ENCODE measurements at regions not wholly inside any gene's neighbourhood (a gene's known extent, or its start where the extent isn't known, plus 50 kb on each side); places are given as distances from the start of the nearest gene placed in this dataset.

GRCh38 chr5:89473196-89473595 is 590.2 kb upstream of the MEF2C start:
- DNase-seq (no peak), FAIRE-seq (no peak)
- Histone ChIP-seq H3K4me1 (ENCODE audit: control insufficient read depth in 2 of 3, insufficient read depth in 2 of 3, low read depth in 1 of 3, low read length in 3 of 3) (no peaks in the 10 kb centered on the region), H3K9me3 (ENCODE audit: control insufficient read depth in 2 of 3, insufficient read depth in 1 of 3, low read length in 3 of 3) (no peaks in the 10 kb centered on the region), H3K36me3 (ENCODE audit: control insufficient read depth in 2 of 3, insufficient read depth in 3 of 3, low read length in 3 of 3) (no peaks in the 10 kb centered on the region), H3K9ac (ENCODE audit: low read length in 3 of 3) (no peak overlapping the region), H3K27me3 (ENCODE audit: control insufficient read depth, insufficient read depth, low read length) (no peaks in the 10 kb centered on the region), H3K4me3 (ENCODE audit: low read length in 3 of 3) (no peak overlapping the region), H3K27ac (ENCODE audit: low read depth in 2 of 2, low read length in 2 of 2) (no peak overlapping the region)
- intact Hi-C loops (cut with DNase I), result no loop called here
- no peak for TF ChIP-seq CTCF (IDR thresholded peaks at IDR 0.05; ENCODE audit: borderline replicate concordance, extremely low read depth, insufficient read depth)

GRCh38 chr5:89471541-89471940 is 588.6 kb upstream of the MEF2C start:
- H3K36me3 ChIP-seq (ENCODE audit: control insufficient read depth in 2 of 3, insufficient read depth in 3 of 3, low read length in 3 of 3), result no peaks in the 10 kb centered on the region
- intact Hi-C loops (cut with DNase I), result no loop called here
- no peak overlapping the region for H3K9ac ChIP-seq (ENCODE audit: low read length in 3 of 3)
- no peak for FAIRE-seq
- H3K27me3 ChIP-seq (ENCODE audit: control insufficient read depth, insufficient read depth, low read length), result no peaks in the 10 kb centered on the region
- H3K9me3 ChIP-seq (ENCODE audit: control insufficient read depth in 2 of 3, insufficient read depth in 1 of 3, low read length in 3 of 3), result no peaks in the 10 kb centered on the region
- H3K4me1 ChIP-seq (ENCODE audit: control insufficient read depth in 2 of 3, insufficient read depth in 2 of 3, low read depth in 1 of 3, low read length in 3 of 3), result no peaks in the 10 kb centered on the region
- no peak for DNase-seq
- TF ChIP-seq CTCF (IDR thresholded peaks at IDR 0.05; ENCODE audit: borderline replicate concordance, extremely low read depth, insufficient read depth), result no peak
- no peak overlapping the region for H3K27ac ChIP-seq (ENCODE audit: low read depth in 2 of 2, low read length in 2 of 2)
- H3K4me3 ChIP-seq (ENCODE audit: low read length in 3 of 3), result no peak overlapping the region

- H3K36me3 ChIP-seq (ENCODE audit: control insufficient read depth in 2 of 3, insufficient read depth in 3 of 3, low read length in 3 of 3), result no peaks in the 10 kb centered on the region
- H3K27ac ChIP-seq (ENCODE audit: low read depth in 2 of 2, low read length in 2 of 2), result no peak overlapping the region
- no peak for FAIRE-seq
- no peak overlapping the region for H3K4me3 ChIP-seq (ENCODE audit: low read length in 3 of 3)
- intact Hi-C loops (cut with DNase I), result no loop called here
- H3K4me1 ChIP-seq (ENCODE audit: control insufficient read depth in 2 of 3, insufficient read depth in 2 of 3, low read depth in 1 of 3, low read length in 3 of 3), result no peaks in the 10 kb centered on the region
- no peaks in the 10 kb centered on the region for H3K27me3 ChIP-seq (ENCODE audit: control insufficient read depth, insufficient read depth, low read length)
- TF ChIP-seq CTCF (IDR thresholded peaks at IDR 0.05; ENCODE audit: borderline replicate concordance, extremely low read depth, insufficient read depth), result no peak
- H3K9me3 ChIP-seq (ENCODE audit: control insufficient read depth in 2 of 3, insufficient read depth in 1 of 3, low read length in 3 of 3), result no peaks in the 10 kb centered on the region
- DNase-seq, result no peak
- no peak overlapping the region for H3K9ac ChIP-seq (ENCODE audit: low read length in 3 of 3)
Observed at GRCh38 chr5:89471115-89471514, 588.1 kb upstream of the MEF2C start.

GRCh38 chr5:89470658-89471057 is 587.7 kb upstream of the MEF2C start:
- no peak for TF ChIP-seq CTCF (IDR thresholded peaks at IDR 0.05; ENCODE audit: borderline replicate concordance, extremely low read depth, insufficient read depth)
- no peak overlapping the region for H3K27ac ChIP-seq (ENCODE audit: low read depth in 2 of 2, low read length in 2 of 2)
- FAIRE-seq (no peak), DNase-seq (no peak)
- H3K27me3 ChIP-seq (ENCODE audit: control insufficient read depth, insufficient read depth, low read length), result no peaks in the 10 kb centered on the region
- H3K9ac ChIP-seq (ENCODE audit: low read length in 3 of 3), result no peak overlapping the region
- no peaks in the 10 kb centered on the region for H3K9me3 ChIP-seq (ENCODE audit: control insufficient read depth in 2 of 3, insufficient read depth in 1 of 3, low read length in 3 of 3)
- no peaks in the 10 kb centered on the region for H3K4me1 ChIP-seq (ENCODE audit: control insufficient read depth in 2 of 3, insufficient read depth in 2 of 3, low read depth in 1 of 3, low read length in 3 of 3)
- H3K4me3 ChIP-seq (ENCODE audit: low read length in 3 of 3), result no peak overlapping the region
- no peaks in the 10 kb centered on the region for H3K36me3 ChIP-seq (ENCODE audit: control insufficient read depth in 2 of 3, insufficient read depth in 3 of 3, low read length in 3 of 3)
- intact Hi-C loops (cut with DNase I), result no loop called here
